Ascending aorta (tissue), 2 donors: ENCODE measurements at regions not wholly inside any gene's neighbourhood (a gene's known extent, or its start where the extent isn't known, plus 50 kb on each side); places are given as distances from the start of the nearest gene placed in this dataset.

ENCODE experiments used
- DNase-seq, 2 donors: peaks; one replicate each; pipeline ENCODE4 v3.0.0-alpha.2; 2019; ENCODE audit warnings: low spot score in 2 of 2
- H3K27ac ChIP-seq, 2 donors: fragments of 200-600 bp; sonication (generic); one replicate each; pipeline ENCODE4 v1.5.1; 2016 to 2017; ENCODE audit warnings: mild to moderate bottlenecking in 1 of 2
- H3K27me3 ChIP-seq: fragments of 200-600 bp; sonication (generic); one replicate; pipeline ENCODE4 v1.5.1; 2017
- H3K36me3 ChIP-seq, 2 donors: fragments of 200-600 bp; sonication (generic); one replicate each; pipeline ENCODE4 v1.5.1; 2016
- H3K4me1 ChIP-seq, 2 donors: fragments of 200-600 bp; sonication (generic); one replicate each; pipeline ENCODE4 v1.5.1; 2016 to 2017; ENCODE audit warnings: mild to moderate bottlenecking in 1 of 2
- H3K4me3 ChIP-seq, 2 donors: fragments of 200-600 bp; sonication (generic); one replicate each; pipeline ENCODE4 v1.5.1; 2016 to 2017; ENCODE audit warnings: mild to moderate bottlenecking in 1 of 2
- H3K9me3 ChIP-seq, 2 donors: fragments of 200-600 bp; sonication (generic); one replicate each; pipeline ENCODE4 v1.5.1; 2016
- CTCF ChIP-seq, 3 experiments: fragments of 200-600 bp in 2 of 3; fragments of 450-650 bp in 1 of 3; sonication (generic) in 2 of 3; IDR thresholded peaks; one replicate each; pipeline ENCODE4 v1.5.1; 2016 to 2019; ENCODE audit warnings: antibody characterized with exemption in 3 of 3, mild to moderate bottlenecking in 1 of 3, moderate library complexity in 1 of 3
- intact Hi-C: fragments of 100-400 bp; cut with DNase I; formaldehyde crosslinking; loops from one replicate; pipeline ENCODE4 v1.15.1; 2023

GRCh38 chr12:77746096-77746495 lies 84.6 kb upstream of the NAV3 start:
- intact Hi-C loops = no loop called here
- H3K9me3 ChIP-seq = no peaks in the 10 kb centered on the region
- no peaks in the 10 kb centered on the region for H3K4me1 ChIP-seq
- no peak for DNase-seq
- no peak overlapping the region for H3K4me3 ChIP-seq
- H3K36me3 ChIP-seq = no peaks in the 10 kb centered on the region
- no peak for TF ChIP-seq CTCF (IDR thresholded peaks at IDR 0.05)
- H3K27me3 ChIP-seq = no peaks in the 10 kb centered on the region
- no peak overlapping the region for H3K27ac ChIP-seq

GRCh38 chr12:77745624-77746023 lies 85.1 kb upstream of the NAV3 start:
- intact Hi-C loops = no loop called here
- no peak overlapping the region for H3K27ac ChIP-seq

GRCh38 chr12:77742631-77743030 lies 88.1 kb upstream of the NAV3 start:
- H3K27ac ChIP-seq = no peak overlapping the region
- no peaks in the 10 kb centered on the region for H3K27me3 ChIP-seq
- H3K9me3 ChIP-seq = no peaks in the 10 kb centered on the region
- DNase-seq = no peak
- intact Hi-C loops = no loop called here
- H3K36me3 ChIP-seq = no peaks in the 10 kb centered on the region
- H3K4me1 ChIP-seq = no peaks in the 10 kb centered on the region
- H3K4me3 ChIP-seq = no peak overlapping the region
- no peak for TF ChIP-seq CTCF (IDR thresholded peaks at IDR 0.05)

More at GRCh38 chr12:77745624-77746023, 85.1 kb upstream of the NAV3 start:
- no peaks in the 10 kb centered on the region for H3K27me3 ChIP-seq
- H3K4me3 ChIP-seq = no peak overlapping the region
- no peaks in the 10 kb centered on the region for H3K4me1 ChIP-seq
- no peak for DNase-seq
- H3K36me3 ChIP-seq = no peaks in the 10 kb centered on the region
- no peak for TF ChIP-seq CTCF (IDR thresholded peaks at IDR 0.05)
- H3K9me3 ChIP-seq = no peaks in the 10 kb centered on the region

GRCh38 chr12:77741974-77742517 lies 88.6 kb upstream of the NAV3 start:
- DNase-seq = no peak

GRCh38 chr12:77736219-77736965 lies 94.3 kb upstream of the NAV3 start:
- Histone ChIP-seq H3K36me3 (no peaks in the 10 kb centered on the region), H3K4me3 (no peak overlapping the region), H3K4me1 (no peaks in the 10 kb centered on the region), H3K27ac (no peak overlapping the region), H3K27me3 (no peaks in the 10 kb centered on the region), H3K9me3 (peaks cover 0 to 7% of the 10 kb centered on the region in 2 donors)
- no peak for DNase-seq
- TF ChIP-seq CTCF (IDR thresholded peaks at IDR 0.05) = no peak
- intact Hi-C loops = no loop called here

More at GRCh38 chr12:77741974-77742517, 88.6 kb upstream of the NAV3 start:
- Histone ChIP-seq H3K27ac (no peak overlapping the region), H3K9me3 (no peaks in the 10 kb centered on the region), H3K27me3 (no peaks in the 10 kb centered on the region), H3K36me3 (no peaks in the 10 kb centered on the region), H3K4me3 (no peak overlapping the region), H3K4me1 (no peaks in the 10 kb centered on the region)
- intact Hi-C loops = no loop called here
- TF ChIP-seq CTCF (IDR thresholded peaks at IDR 0.05) = no peak
